Naive thymus-derived CD4-positive, alpha-beta T cell (primary cell): ENCODE measurements at regions not wholly inside any gene's neighbourhood (a gene's known extent, or its start where the extent isn't known, plus 50 kb on each side); places are given as distances from the start of the nearest gene placed in this dataset.
"Not testable (repeated sequence)": the region's sequence is repeated elsewhere in the genome, so short reads cannot be mapped to it uniquely, and the experiment has no call there.

Experiments
- ATAC-seq: fragments of 150-1000 bp; cut with Tn5 transposase; 2 replicates; pipeline ENCODE4 v1.10.0; 2021; ENCODE audit warnings: mild to moderate bottlenecking, moderate library complexity
- CTCF ChIA-PET: fragments of 350-600 bp; sonication (Branson Sonifier 250); formaldehyde crosslinking; loops from one replicate; lab custom pipeline; 2021; ENCODE audit warnings: antibody characterized with exemption; lab: Charles Lee
- POLR2A ChIA-PET: fragments of 350-600 bp; sonication (Branson Sonifier 250); formaldehyde crosslinking; loops from one replicate; lab custom pipeline; 2021; ENCODE audit warnings: antibody characterized with exemption, inconsistent platforms; lab: Charles Lee
- DNase-seq, 9 donors: peaks; one replicate each; pipeline versions ENCODE4 v3.0.0 to v3.0.0-alpha.2; 2020 to 2022; ENCODE audit warnings: mixed read lengths in 1 of 9
- H3K27ac ChIP-seq: one replicate; pipeline ENCODE4 v1.7.0; 2013; ENCODE audit warnings: mild to moderate bottlenecking, low read depth, low read length, moderate library complexity
- H3K27me3 ChIP-seq, 2 donors: one replicate each; pipeline ENCODE4 v1.7.0; 2013; ENCODE audit warnings: low read length in 2 of 2, mild to moderate bottlenecking in 2 of 2, moderate library complexity in 2 of 2; ENCODE audit not compliant: control insufficient read depth in 2 of 2, insufficient read depth in 2 of 2
- H3K36me3 ChIP-seq, 3 experiments: 1 replicate in 2 of 3; 2 replicates in 1 of 3; pipeline ENCODE4 v1.7.0; 2013; ENCODE audit warnings: low read length in 3 of 3, mild to moderate bottlenecking in 3 of 3, moderate library complexity in 1 of 3; ENCODE audit not compliant: insufficient read depth in 3 of 3, control insufficient read depth in 2 of 3
- H3K4me1 ChIP-seq, 2 donors: one replicate each; pipeline ENCODE4 v1.7.0; 2013; ENCODE audit warnings: low read length in 2 of 2, mild to moderate bottlenecking in 2 of 2, moderate library complexity in 1 of 2; ENCODE audit not compliant: control insufficient read depth in 2 of 2, insufficient read depth in 2 of 2
- H3K4me3 ChIP-seq: 2 replicates; pipeline ENCODE4 v1.7.0; 2013; ENCODE audit warnings: mild to moderate bottlenecking, low read length
- H3K9me3 ChIP-seq, 3 experiments: 1 replicate in 2 of 3; 2 replicates in 1 of 3; pipeline ENCODE4 v1.7.0; 2013; ENCODE audit warnings: low read length in 3 of 3; ENCODE audit not compliant: control insufficient read depth in 2 of 3
- H3K27ac Mint-ChIP-seq, 9 donors: one replicate each; pipeline ENCODE4 v1.8.0; 2020 to 2022; ENCODE audit warnings: mixed read lengths in 9 of 9, mild to moderate bottlenecking in 8 of 9, moderate library complexity in 5 of 9, inconsistent platforms in 2 of 9
- H3K27me3 Mint-ChIP-seq, 5 donors: one replicate each; pipeline ENCODE4 v1.8.0; 2021 to 2022; ENCODE audit warnings: mixed read lengths in 5 of 5, mild to moderate bottlenecking in 1 of 5
- H3K36me3 Mint-ChIP-seq, 5 donors: one replicate each; pipeline ENCODE4 v1.8.0; 2020 to 2022; ENCODE audit warnings: mixed read lengths in 5 of 5, mild to moderate bottlenecking in 3 of 5, inconsistent platforms in 1 of 5
- H3K4me1 Mint-ChIP-seq, 7 donors: one replicate each; pipeline ENCODE4 v1.8.0; 2020 to 2022; ENCODE audit warnings: mixed read lengths in 7 of 7, mild to moderate bottlenecking in 3 of 7, inconsistent platforms in 1 of 7
- H3K4me3 Mint-ChIP-seq, 10 donors: one replicate each; pipeline ENCODE4 v1.8.0; 2020 to 2022; ENCODE audit warnings: mild to moderate bottlenecking in 10 of 10, mixed read lengths in 10 of 10, moderate library complexity in 6 of 10, inconsistent platforms in 2 of 10
- H3K9me3 Mint-ChIP-seq, 11 donors: one replicate each; pipeline ENCODE4 v1.8.0; 2020 to 2022; ENCODE audit warnings: mixed read lengths in 11 of 11, mild to moderate bottlenecking in 4 of 11, inconsistent platforms in 1 of 11, moderate library complexity in 1 of 11
- intact Hi-C, 2 donors: fragments of 100-400 bp; cut with micrococcal nuclease; formaldehyde crosslinking; loops; one replicate each; pipeline ENCODE4 v1.15.1; 2023

- Histone ChIP-seq H3K4me3 (no peak overlapping the region), H3K36me3 (no peaks in the 10 kb centered on the region), H3K27me3 (no peaks in the 10 kb centered on the region), H3K9me3 (no peaks in the 10 kb centered on the region), H3K4me1 (no peaks in the 10 kb centered on the region), H3K27ac (no peak overlapping the region)
- H3K4me3 Mint-ChIP-seq, result no peak overlapping the region
- no peaks in the 10 kb centered on the region for H3K36me3 Mint-ChIP-seq
- intact Hi-C loops, result no loop called here
- no peak overlapping the region for H3K27ac Mint-ChIP-seq
- peaks cover 0 to 18% (median 10%) of the 10 kb centered on the region in 7 donors for H3K4me1 Mint-ChIP-seq
- DNase-seq (no peak), ATAC-seq (no peak)
- ChIA-PET CTCF (no interaction called here), POLR2A (no interaction called here)
- peaks cover 26 to 44% (median 40%) of the 10 kb centered on the region in 5 donors for H3K27me3 Mint-ChIP-seq
- peaks cover 0 to 7% (median 0%) of the 10 kb centered on the region in 11 donors for H3K9me3 Mint-ChIP-seq
These were observed 69.1 kb downstream of the TNFAIP2 start for GRCh38 chr14:103192246-103192840.

GRCh38 chr14:103192861-103193260, 69.6 kb downstream of the TNFAIP2 start:
- ATAC-seq, H3K4me1 ChIP-seq, H3K27me3 ChIP-seq, H3K27ac Mint-ChIP-seq, DNase-seq, H3K36me3 Mint-ChIP-seq, H3K4me3 Mint-ChIP-seq, H3K27ac ChIP-seq, H3K36me3 ChIP-seq, POLR2A ChIA-PET, CTCF ChIA-PET, H3K9me3 ChIP-seq, H3K9me3 Mint-ChIP-seq, H3K4me3 ChIP-seq, intact Hi-C loops: not testable (repeated sequence)
- H3K27me3 Mint-ChIP-seq, result peaks cover 21 to 39% (median 35%) of the 10 kb centered on the region in 5 donors
- H3K4me1 Mint-ChIP-seq, result peaks cover 0 to 14% (median 10%) of the 10 kb centered on the region in 7 donors

GRCh38 chr14:103193491-103193890, 70.2 kb downstream of the TNFAIP2 start:
- Mint-ChIP-seq H3K27me3 (peaks cover 15 to 37% (median 30%) of the 10 kb centered on the region in 5 donors), H3K4me1 (peaks cover 0 to 10% (median 6%) of the 10 kb centered on the region in 7 donors)
- DNase-seq, CTCF ChIA-PET, H3K9me3 ChIP-seq, H3K36me3 Mint-ChIP-seq, H3K4me1 ChIP-seq, intact Hi-C loops, H3K9me3 Mint-ChIP-seq, H3K27ac Mint-ChIP-seq, H3K4me3 Mint-ChIP-seq, ATAC-seq, H3K27me3 ChIP-seq, H3K27ac ChIP-seq, H3K4me3 ChIP-seq, H3K36me3 ChIP-seq: not testable (repeated sequence)
- POLR2A ChIA-PET, result interaction anchor here (0.5 to 0.6 kb wide), 2 partner anchors 31 to 499 kb away, joined by 3 read pairs; no protein-coding TSS in a partner anchor

- ChIA-PET POLR2A (interaction anchor here (0.5 to 0.6 kb wide), 2 partner anchors 32 to 500 kb away, joined by 3 read pairs; no protein-coding TSS in a partner anchor), CTCF (no interaction called here)
- ATAC-seq, result no peak
- no peaks in the 10 kb centered on the region for H3K9me3 ChIP-seq
- intact Hi-C loops, result no loop called here
- H3K27ac ChIP-seq, result no peak overlapping the region
- H3K27me3 ChIP-seq, result no peaks in the 10 kb centered on the region
- no peaks in the 10 kb centered on the region for H3K36me3 ChIP-seq
- DNase-seq, result no peak
- H3K4me3 ChIP-seq, result no peak overlapping the region
- Mint-ChIP-seq H3K4me3 (no peak overlapping the region), H3K9me3 (peaks cover 0 to 7% (median 0%) of the 10 kb centered on the region in 11 donors), H3K4me1 (peaks cover 0 to 8% (median 4%) of the 10 kb centered on the region in 7 donors), H3K27me3 (peaks cover 12 to 39% (median 28%) of the 10 kb centered on the region in 5 donors), H3K36me3 (no peaks in the 10 kb centered on the region), H3K27ac (no peak overlapping the region)
- no peaks in the 10 kb centered on the region for H3K4me1 ChIP-seq
These were observed 71.2 kb downstream of the TNFAIP2 start for GRCh38 chr14:103194256-103195045.

GRCh38 chr14:103195828-103196615, 72.8 kb downstream of the TNFAIP2 start:
- Histone ChIP-seq H3K36me3 (no peaks in the 10 kb centered on the region), H3K4me3 (no peak overlapping the region), H3K4me1 (no peaks in the 10 kb centered on the region), H3K27me3 (no peaks in the 10 kb centered on the region), H3K27ac (no peak overlapping the region), H3K9me3 (no peaks in the 10 kb centered on the region)
- Mint-ChIP-seq H3K9me3 (peaks cover 0 to 3% (median under 1%) of the 10 kb centered on the region in 11 donors), H3K4me1 (peaks cover 0 to 2% (median 0%) of the 10 kb centered on the region in 7 donors), H3K36me3 (no peaks in the 10 kb centered on the region), H3K4me3 (no peak overlapping the region), H3K27me3 (peaks cover 0 to 24% (median 17%) of the 10 kb centered on the region in 5 donors), H3K27ac (no peak overlapping the region)
- DNase-seq, result no peak
- ATAC-seq, result no peak
- intact Hi-C loops, result no loop called here
- ChIA-PET CTCF (no interaction called here), POLR2A (no interaction called here)

GRCh38 chr14:103196716-103197115, 73.5 kb downstream of the TNFAIP2 start:
- ChIA-PET CTCF (no interaction called here), POLR2A (no interaction called here)
- Mint-ChIP-seq H3K36me3 (no peaks in the 10 kb centered on the region), H3K4me3 (no peak overlapping the region), H3K27ac (no peak overlapping the region), H3K27me3 (peaks cover 0 to 23% (median 19%) of the 10 kb centered on the region in 5 donors), H3K9me3 (peaks cover 0 to 9% (median 3%) of the 10 kb centered on the region in 11 donors), H3K4me1 (peaks cover 0 to 2% (median 0%) of the 10 kb centered on the region in 7 donors)
- Histone ChIP-seq H3K36me3 (no peaks in the 10 kb centered on the region), H3K27ac (no peak overlapping the region), H3K4me3 (no peak overlapping the region), H3K4me1 (no peaks in the 10 kb centered on the region), H3K27me3 (no peaks in the 10 kb centered on the region), H3K9me3 (no peaks in the 10 kb centered on the region)
- no peak for DNase-seq
- no peak for ATAC-seq
- intact Hi-C loops, result no loop called here
